Stimulated activated effector memory CD8-positive, alpha-beta T cell treated with anti-CD3 and anti-CD28 coated beads, Interleukin-12 subunit alpha, Interleukin-12 subunit beta, amount 100 ng/mL, for 72 hours (primary cell): ENCODE measurements at regions not wholly inside any gene's neighbourhood (a gene's known extent, or its start where the extent isn't known, plus 50 kb on each side); places are given as distances from the start of the nearest gene placed in this dataset.
"Not testable (repeated sequence)": the region's sequence is repeated elsewhere in the genome, so short reads cannot be mapped to it uniquely, and the experiment has no call there.

Experiments
- ATAC-seq: fragments of 150-1000 bp; cut with Tn5 transposase; 2 replicates; pipeline ENCODE4 v1.10.0; 2021
- DNase-seq, 2 donors: peaks; one replicate each; pipeline ENCODE4 v3.0.0; 2021 to 2022; ENCODE audit warnings: low spot score in 2 of 2
- H3K27ac Mint-ChIP-seq: one replicate; pipeline ENCODE4 v1.8.0; 2022; ENCODE audit warnings: mild to moderate bottlenecking, mixed read lengths
- H3K36me3 Mint-ChIP-seq: one replicate; pipeline ENCODE4 v1.8.0; 2022; ENCODE audit warnings: mild to moderate bottlenecking, mixed read lengths
- H3K4me1 Mint-ChIP-seq: one replicate; pipeline ENCODE4 v1.8.0; 2022; ENCODE audit warnings: mixed read lengths
- H3K4me3 Mint-ChIP-seq: one replicate; pipeline ENCODE4 v1.8.0; 2022; ENCODE audit warnings: mild to moderate bottlenecking, mixed read lengths
- H3K9me3 Mint-ChIP-seq: one replicate; pipeline ENCODE4 v1.8.0; 2022; ENCODE audit warnings: mixed read lengths

GRCh38 chr9:61817127-61817705 is 627.4 kb downstream of the SPATA31A7 start:
- not testable (repeated sequence) for H3K27ac Mint-ChIP-seq, H3K4me1 Mint-ChIP-seq, H3K4me3 Mint-ChIP-seq, H3K9me3 Mint-ChIP-seq, H3K36me3 Mint-ChIP-seq, ATAC-seq, DNase-seq

- not testable (repeated sequence) for H3K4me1 Mint-ChIP-seq, H3K36me3 Mint-ChIP-seq, H3K27ac Mint-ChIP-seq, H3K4me3 Mint-ChIP-seq, H3K9me3 Mint-ChIP-seq
- DNase-seq (peak; percentile 68 to 96), ATAC-seq (peak; percentile 72)
These were observed 663.9 kb downstream of the SPATA31A7 start for GRCh38 chr9:61853624-61854259.

GRCh38 chr9:61854260-61854640 is 664.4 kb downstream of the SPATA31A7 start:
- H3K4me3 Mint-ChIP-seq, H3K27ac Mint-ChIP-seq, H3K4me1 Mint-ChIP-seq, DNase-seq, H3K36me3 Mint-ChIP-seq, ATAC-seq, H3K9me3 Mint-ChIP-seq: not testable (repeated sequence)

GRCh38 chr9:61856283-61856682 is 666.4 kb downstream of the SPATA31A7 start:
- H3K4me1 Mint-ChIP-seq, H3K27ac Mint-ChIP-seq, H3K9me3 Mint-ChIP-seq: not testable (repeated sequence)

GRCh38 chr9:61856858-61857453 is 667.1 kb downstream of the SPATA31A7 start:
- DNase-seq = peak in 1 of 2 donors; percentile 66
- not testable (repeated sequence) for H3K4me1 Mint-ChIP-seq, H3K4me3 Mint-ChIP-seq, H3K9me3 Mint-ChIP-seq, H3K27ac Mint-ChIP-seq, H3K36me3 Mint-ChIP-seq
- peak; percentile 42 for ATAC-seq

More at GRCh38 chr9:61856283-61856682, 666.4 kb downstream of the SPATA31A7 start:
- H3K36me3 Mint-ChIP-seq, H3K4me3 Mint-ChIP-seq, DNase-seq: not testable (repeated sequence)
- ATAC-seq = peak; percentile 74

GRCh38 chr9:61857709-61858351 is 668.0 kb downstream of the SPATA31A7 start:
- H3K4me1 Mint-ChIP-seq, H3K4me3 Mint-ChIP-seq, H3K27ac Mint-ChIP-seq, H3K9me3 Mint-ChIP-seq, H3K36me3 Mint-ChIP-seq, DNase-seq: not testable (repeated sequence)
- ATAC-seq = peak; percentile 88

- not testable (repeated sequence) for H3K27ac Mint-ChIP-seq, ATAC-seq, H3K4me1 Mint-ChIP-seq, H3K9me3 Mint-ChIP-seq, H3K36me3 Mint-ChIP-seq, H3K4me3 Mint-ChIP-seq
- DNase-seq = peak; percentile 5 to 79
These were observed 672.7 kb downstream of the SPATA31A7 start for GRCh38 chr9:61862431-61862971.

- H3K9me3 Mint-ChIP-seq, H3K27ac Mint-ChIP-seq, ATAC-seq, H3K36me3 Mint-ChIP-seq, H3K4me1 Mint-ChIP-seq, H3K4me3 Mint-ChIP-seq: not testable (repeated sequence)
- peak in 1 of 2 donors; percentile 46 for DNase-seq
These were observed 674.6 kb downstream of the SPATA31A7 start for GRCh38 chr9:61864463-61864862.

GRCh38 chr9:61868965-61869364 is 679.1 kb downstream of the SPATA31A7 start:
- not testable (repeated sequence) for H3K27ac Mint-ChIP-seq, DNase-seq, ATAC-seq, H3K4me1 Mint-ChIP-seq, H3K4me3 Mint-ChIP-seq, H3K36me3 Mint-ChIP-seq, H3K9me3 Mint-ChIP-seq

GRCh38 chr9:61872329-61872728 is 682.5 kb downstream of the SPATA31A7 start:
- H3K4me3 Mint-ChIP-seq, H3K36me3 Mint-ChIP-seq, H3K4me1 Mint-ChIP-seq, ATAC-seq, DNase-seq, H3K27ac Mint-ChIP-seq, H3K9me3 Mint-ChIP-seq: not testable (repeated sequence)
